ENCODE measurements at regions not wholly inside any gene's neighbourhood (a gene's known extent, or its start where the extent isn't known, plus 50 kb on each side); places are given as distances from the start of the nearest gene placed in this dataset.

DNA sequence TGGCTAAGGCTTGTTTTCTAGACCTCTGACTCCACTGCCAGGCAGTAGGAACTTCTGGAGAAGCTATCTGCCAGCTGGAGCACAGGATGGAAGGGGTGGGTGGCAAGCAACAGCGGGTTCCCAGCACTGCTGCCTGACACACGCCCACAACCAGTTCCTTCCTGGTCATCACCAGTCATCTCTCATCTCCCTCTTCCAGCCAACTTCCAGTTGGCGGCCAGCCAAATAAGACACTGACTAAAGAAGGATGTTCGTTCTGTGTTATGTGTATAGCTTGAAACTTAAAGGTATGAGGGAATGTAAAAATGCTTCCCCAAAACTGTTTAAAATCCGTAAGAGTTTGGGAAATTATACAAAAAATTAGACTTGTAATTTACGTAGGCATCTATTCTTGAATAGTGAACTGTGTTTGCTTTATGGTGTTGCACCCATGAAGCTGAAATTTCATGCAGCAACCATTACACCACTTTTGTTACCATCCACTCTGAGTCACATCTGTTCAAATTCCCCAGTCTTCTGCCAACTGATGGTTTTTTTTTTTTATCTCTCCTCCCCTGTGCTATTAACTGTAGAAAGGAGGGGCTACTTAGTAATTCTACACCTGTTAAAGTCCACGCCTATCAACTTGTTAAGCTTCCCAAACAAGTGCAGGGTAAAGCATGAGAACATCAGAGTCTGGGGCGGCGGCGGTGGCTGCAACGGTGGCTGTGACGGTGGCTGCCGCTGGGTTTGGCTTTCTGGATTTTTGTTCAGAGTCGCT, 86.2 kb upstream of the FRY start:
- peaks cover 42% of the 10 kb centered on the region for H3K4me1 Mint-ChIP-seq (ENCODE audit: insufficient read depth, unreplicated experiment)
- peak overlapping the region; percentile 73 for H3K4me3 Mint-ChIP-seq (ENCODE audit: unreplicated experiment)
- H3K27me3 Mint-ChIP-seq (ENCODE audit: insufficient read depth, unreplicated experiment), result no peaks in the 10 kb centered on the region
- intact Hi-C loops (cut with micrococcal nuclease), result loop anchor here (2.0 kb wide), 1 partner anchor 37 kb away; no protein-coding TSS in a partner anchor
- peak overlapping the region; percentile 86 for H3K27ac Mint-ChIP-seq (ENCODE audit: low read depth, unreplicated experiment)
- peak; percentile 97 for DNase-seq (ENCODE audit: unreplicated experiment)
- TF ChIP-seq, protein P1, sequence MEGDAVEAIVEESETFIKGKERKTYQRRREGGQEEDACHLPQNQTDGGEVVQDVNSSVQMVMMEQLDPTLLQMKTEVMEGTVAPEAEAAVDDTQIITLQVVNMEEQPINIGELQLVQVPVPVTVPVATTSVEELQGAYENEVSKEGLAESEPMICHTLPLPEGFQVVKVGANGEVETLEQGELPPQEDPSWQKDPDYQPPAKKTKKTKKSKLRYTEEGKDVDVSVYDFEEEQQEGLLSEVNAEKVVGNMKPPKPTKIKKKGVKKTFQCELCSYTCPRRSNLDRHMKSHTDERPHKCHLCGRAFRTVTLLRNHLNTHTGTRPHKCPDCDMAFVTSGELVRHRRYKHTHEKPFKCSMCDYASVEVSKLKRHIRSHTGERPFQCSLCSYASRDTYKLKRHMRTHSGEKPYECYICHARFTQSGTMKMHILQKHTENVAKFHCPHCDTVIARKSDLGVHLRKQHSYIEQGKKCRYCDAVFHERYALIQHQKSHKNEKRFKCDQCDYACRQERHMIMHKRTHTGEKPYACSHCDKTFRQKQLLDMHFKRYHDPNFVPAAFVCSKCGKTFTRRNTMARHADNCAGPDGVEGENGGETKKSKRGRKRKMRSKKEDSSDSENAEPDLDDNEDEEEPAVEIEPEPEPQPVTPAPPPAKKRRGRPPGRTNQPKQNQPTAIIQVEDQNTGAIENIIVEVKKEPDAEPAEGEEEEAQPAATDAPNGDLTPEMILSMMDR (IDR thresholded peaks at IDR 0.05; ENCODE audit: unreplicated experiment), result no peak
- POLR2A ChIA-PET, result interaction anchor here (0.7 to 2.2 kb wide), 18 partner anchors 10 to 574 kb away, joined by 3 to 9 read pairs (median 4); partner anchors contain the start of genes BRCA2, FRY and ZAR1L
- H3K9me3 Mint-ChIP-seq (ENCODE audit: unreplicated experiment), result no peaks in the 10 kb centered on the region
- CTCF ChIA-PET, result interaction anchor here (0.6 to 2.0 kb wide), 7 partner anchors 35 to 785 kb away, joined by 3 to 6 read pairs (median 3); no protein-coding TSS in a partner anchor
- BruUV-seq (replicated peaks), result no TSS peak
- no peaks in the 10 kb centered on the region for H3K36me3 Mint-ChIP-seq (ENCODE audit: insufficient read depth, unreplicated experiment)

DNA sequence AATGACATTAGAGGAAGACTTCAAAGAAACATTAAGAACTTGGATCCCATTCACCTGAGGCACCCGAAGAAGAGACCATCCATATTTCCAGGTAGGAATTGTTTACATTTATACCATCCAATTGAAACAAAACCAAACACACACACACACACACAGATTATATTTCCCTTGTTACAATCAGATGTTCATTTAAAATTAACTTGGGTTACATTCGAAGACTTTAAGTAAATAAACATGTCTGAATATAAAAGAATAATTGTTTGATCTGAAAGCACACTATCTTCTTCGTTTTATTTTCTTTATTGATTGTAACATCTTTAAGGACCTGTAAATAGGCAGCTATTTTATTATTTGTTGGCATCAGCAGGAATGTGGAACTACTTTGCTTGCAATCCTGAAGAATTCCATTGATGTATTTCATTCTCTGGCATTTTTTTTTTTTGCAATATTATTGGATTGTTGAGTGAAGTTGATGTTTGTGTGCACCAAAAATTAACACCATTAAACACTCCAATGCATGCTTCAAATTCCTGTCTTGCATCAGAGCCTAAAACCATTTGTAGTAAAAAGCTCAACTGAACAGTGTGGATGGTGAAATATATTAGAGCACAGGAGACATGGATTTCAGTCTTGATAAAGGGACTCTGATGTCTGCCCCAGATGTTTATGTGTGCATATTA, 85.3 kb upstream of the FRY start:
- BruUV-seq (replicated peaks), result TSS peak; percentile 79
- TF ChIP-seq, protein P1 (IDR thresholded peaks at IDR 0.05; ENCODE audit: unreplicated experiment), result no peak
- H3K4me3 Mint-ChIP-seq (ENCODE audit: unreplicated experiment), result peak overlapping the region; percentile 73
- peak overlapping the region; percentile 86 for H3K27ac Mint-ChIP-seq (ENCODE audit: low read depth, unreplicated experiment)
- H3K4me1 Mint-ChIP-seq (ENCODE audit: insufficient read depth, unreplicated experiment), result peaks cover 47% of the 10 kb centered on the region
- ChIA-PET POLR2A (interaction anchor here (0.7 to 2.2 kb wide), 13 partner anchors 10 to 377 kb away, joined by 3 to 9 read pairs (median 4); partner anchors contain the start of gene FRY), CTCF (interaction anchor here (0.6 to 2.0 kb wide), 7 partner anchors 10 to 1054 kb away, joined by 3 to 6 read pairs (median 3); no protein-coding TSS in a partner anchor)
- no peaks in the 10 kb centered on the region for H3K9me3 Mint-ChIP-seq (ENCODE audit: unreplicated experiment)
- DNase-seq (ENCODE audit: unreplicated experiment), result no peak
- intact Hi-C loops (cut with micrococcal nuclease), result loop anchor here (1.0 kb wide), 1 partner anchor 364 kb away; no protein-coding TSS in a partner anchor
- no peaks in the 10 kb centered on the region for H3K27me3 Mint-ChIP-seq (ENCODE audit: insufficient read depth, unreplicated experiment)
- no peaks in the 10 kb centered on the region for H3K36me3 Mint-ChIP-seq (ENCODE audit: insufficient read depth, unreplicated experiment)

GRCh38 chr13:31947105-31947504, 84.5 kb upstream of the FRY start:
- Mint-ChIP-seq H3K36me3 (ENCODE audit: insufficient read depth, unreplicated experiment) (no peaks in the 10 kb centered on the region), H3K9me3 (ENCODE audit: unreplicated experiment) (no peaks in the 10 kb centered on the region), H3K27ac (ENCODE audit: low read depth, unreplicated experiment) (no peak overlapping the region), H3K4me3 (ENCODE audit: unreplicated experiment) (no peak overlapping the region), H3K4me1 (ENCODE audit: insufficient read depth, unreplicated experiment) (peaks cover 50% of the 10 kb centered on the region), H3K27me3 (ENCODE audit: insufficient read depth, unreplicated experiment) (no peaks in the 10 kb centered on the region)
- ChIA-PET CTCF (interaction anchor here (0.6 to 2.0 kb wide), 4 partner anchors 9 to 1055 kb away, joined by 3 to 6 read pairs (median 4); no protein-coding TSS in a partner anchor), POLR2A (interaction anchor here (1.2 to 1.6 kb wide), 2 partner anchors 14 to 18 kb away, joined by 4 to 5 read pairs; no protein-coding TSS in a partner anchor)
- DNase-seq (ENCODE audit: unreplicated experiment), result peak; percentile 18
- TF ChIP-seq, protein P1 (IDR thresholded peaks at IDR 0.05; ENCODE audit: unreplicated experiment), result no peak
- intact Hi-C loops (cut with micrococcal nuclease), result no loop called here
- BruUV-seq (replicated peaks), result no TSS peak

DNA sequence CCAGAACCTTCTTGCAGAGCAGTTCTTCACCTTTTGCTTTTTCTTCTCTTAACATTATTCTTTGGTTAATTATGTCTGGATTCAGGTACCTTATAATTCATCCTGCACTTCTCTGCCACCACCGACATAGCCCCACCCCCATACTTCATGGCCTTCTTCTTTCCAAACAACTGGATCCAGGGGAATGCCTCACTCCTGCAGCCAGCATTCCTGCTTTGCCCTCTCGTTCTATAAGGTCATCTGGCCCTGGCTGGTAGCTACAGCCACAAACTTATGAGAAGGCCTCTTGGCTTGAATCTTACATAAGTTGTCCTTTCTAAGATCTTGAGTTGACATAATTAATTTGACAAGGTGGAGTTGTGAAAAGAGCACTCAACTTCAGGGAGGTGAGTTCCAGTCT, 84.1 kb upstream of the FRY start:
- Mint-ChIP-seq H3K4me3 (ENCODE audit: unreplicated experiment) (no peak overlapping the region), H3K9me3 (ENCODE audit: unreplicated experiment) (no peaks in the 10 kb centered on the region), H3K4me1 (ENCODE audit: insufficient read depth, unreplicated experiment) (peaks cover 50% of the 10 kb centered on the region), H3K36me3 (ENCODE audit: insufficient read depth, unreplicated experiment) (no peaks in the 10 kb centered on the region), H3K27me3 (ENCODE audit: insufficient read depth, unreplicated experiment) (no peaks in the 10 kb centered on the region), H3K27ac (ENCODE audit: low read depth, unreplicated experiment) (peak overlapping the region; percentile 27)
- intact Hi-C loops (cut with micrococcal nuclease), result no loop called here
- CTCF ChIA-PET, result interaction anchor here (1.3 kb wide), 1 partner anchor 9 kb away, joined by 3 read pairs; no protein-coding TSS in a partner anchor
- POLR2A ChIA-PET, result interaction anchor here (1.6 kb wide), 1 partner anchor 18 kb away, joined by 4 read pairs; no protein-coding TSS in a partner anchor
- BruUV-seq (replicated peaks), result no TSS peak
- DNase-seq (ENCODE audit: unreplicated experiment), result no peak
- TF ChIP-seq, protein P1 (IDR thresholded peaks at IDR 0.05; ENCODE audit: unreplicated experiment), result no peak
